WTC11 (cell line): ENCODE measurements at regions not wholly inside any gene's neighbourhood (a gene's known extent, or its start where the extent isn't known, plus 50 kb on each side); places are given as distances from the start of the nearest gene placed in this dataset.

Experiments
- ESRRA ChIP-seq: sonication (generic); formaldehyde crosslinking; IDR thresholded peaks from 2 replicates; pipeline ENCODE4 v1.8.1; 2022; ENCODE audit warnings: mild to moderate bottlenecking, missing genetic modification reagents, borderline replicate concordance
- TEAD4 ChIP-seq: sonication (generic); formaldehyde crosslinking; IDR thresholded peaks from 2 replicates; pipeline ENCODE4 v1.8.0; 2022; ENCODE audit warnings: mild to moderate bottlenecking, missing genetic modification reagents
- ZNF263 ChIP-seq: sonication (generic); formaldehyde crosslinking; IDR thresholded peaks from 2 replicates; pipeline ENCODE4 v1.8.1; 2022; ENCODE audit warnings: low read depth, mild to moderate bottlenecking, moderate library complexity, missing genetic modification reagents
- TF ChIP-seq, protein P1 (sequence below): sonication (generic); formaldehyde crosslinking; IDR thresholded peaks from 2 replicates; pipeline ENCODE4 v1.8.0; 2023; ENCODE audit warnings: missing genetic modification reagents, mild to moderate bottlenecking, borderline replicate concordance
- TF ChIP-seq, protein P2 (sequence below): sonication (generic); formaldehyde crosslinking; IDR thresholded peaks from 2 replicates; pipeline ENCODE4 v1.8.1; 2022; ENCODE audit warnings: low read depth, missing genetic modification reagents, borderline replicate concordance
- TF ChIP-seq, protein P3 (sequence below): sonication (generic); formaldehyde crosslinking; IDR thresholded peaks from 2 replicates; pipeline ENCODE4 v1.8.1; 2023; ENCODE audit warnings: mild to moderate bottlenecking, missing genetic modification reagents, moderate library complexity
- TF ChIP-seq, protein P4 (sequence below): fragments of 200-600 bp; IDR thresholded peaks from 2 replicates; pipeline ENCODE4 v1.8.0; 2022; ENCODE audit warnings: antibody characterized with exemption
- TF ChIP-seq, protein P5 (sequence below): sonication (generic); formaldehyde crosslinking; IDR thresholded peaks from 2 replicates; pipeline ENCODE4 v1.8.1; 2022; ENCODE audit warnings: low read depth, mild to moderate bottlenecking, moderate library complexity, missing genetic modification reagents, borderline replicate concordance
- TF ChIP-seq, protein P6 (sequence below): sonication (generic); formaldehyde crosslinking; IDR thresholded peaks from 2 replicates; pipeline ENCODE4 v1.8.0; 2023; ENCODE audit warnings: missing genetic modification reagents

DNA sequence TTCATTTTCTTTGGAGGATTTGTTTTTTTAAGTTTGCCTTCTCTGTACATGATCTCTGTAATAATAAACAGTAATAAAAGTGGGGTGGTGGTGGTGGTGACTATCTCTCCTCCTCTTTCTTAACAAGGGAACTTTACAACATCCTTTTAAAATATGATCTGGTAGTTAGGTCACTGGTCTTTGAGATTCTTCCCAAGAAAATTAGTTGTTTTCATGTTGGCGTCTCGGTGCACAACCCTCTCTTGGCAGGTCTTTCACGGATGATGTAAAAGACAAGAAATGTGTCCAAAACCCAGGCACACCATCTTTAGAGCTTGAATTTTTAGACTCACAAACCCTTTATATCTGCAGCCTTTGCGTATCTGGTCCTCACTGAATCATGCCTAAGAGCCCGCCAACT is 488.5 kb upstream of the TBX3 start:
- TF ChIP-seq, protein P1, sequence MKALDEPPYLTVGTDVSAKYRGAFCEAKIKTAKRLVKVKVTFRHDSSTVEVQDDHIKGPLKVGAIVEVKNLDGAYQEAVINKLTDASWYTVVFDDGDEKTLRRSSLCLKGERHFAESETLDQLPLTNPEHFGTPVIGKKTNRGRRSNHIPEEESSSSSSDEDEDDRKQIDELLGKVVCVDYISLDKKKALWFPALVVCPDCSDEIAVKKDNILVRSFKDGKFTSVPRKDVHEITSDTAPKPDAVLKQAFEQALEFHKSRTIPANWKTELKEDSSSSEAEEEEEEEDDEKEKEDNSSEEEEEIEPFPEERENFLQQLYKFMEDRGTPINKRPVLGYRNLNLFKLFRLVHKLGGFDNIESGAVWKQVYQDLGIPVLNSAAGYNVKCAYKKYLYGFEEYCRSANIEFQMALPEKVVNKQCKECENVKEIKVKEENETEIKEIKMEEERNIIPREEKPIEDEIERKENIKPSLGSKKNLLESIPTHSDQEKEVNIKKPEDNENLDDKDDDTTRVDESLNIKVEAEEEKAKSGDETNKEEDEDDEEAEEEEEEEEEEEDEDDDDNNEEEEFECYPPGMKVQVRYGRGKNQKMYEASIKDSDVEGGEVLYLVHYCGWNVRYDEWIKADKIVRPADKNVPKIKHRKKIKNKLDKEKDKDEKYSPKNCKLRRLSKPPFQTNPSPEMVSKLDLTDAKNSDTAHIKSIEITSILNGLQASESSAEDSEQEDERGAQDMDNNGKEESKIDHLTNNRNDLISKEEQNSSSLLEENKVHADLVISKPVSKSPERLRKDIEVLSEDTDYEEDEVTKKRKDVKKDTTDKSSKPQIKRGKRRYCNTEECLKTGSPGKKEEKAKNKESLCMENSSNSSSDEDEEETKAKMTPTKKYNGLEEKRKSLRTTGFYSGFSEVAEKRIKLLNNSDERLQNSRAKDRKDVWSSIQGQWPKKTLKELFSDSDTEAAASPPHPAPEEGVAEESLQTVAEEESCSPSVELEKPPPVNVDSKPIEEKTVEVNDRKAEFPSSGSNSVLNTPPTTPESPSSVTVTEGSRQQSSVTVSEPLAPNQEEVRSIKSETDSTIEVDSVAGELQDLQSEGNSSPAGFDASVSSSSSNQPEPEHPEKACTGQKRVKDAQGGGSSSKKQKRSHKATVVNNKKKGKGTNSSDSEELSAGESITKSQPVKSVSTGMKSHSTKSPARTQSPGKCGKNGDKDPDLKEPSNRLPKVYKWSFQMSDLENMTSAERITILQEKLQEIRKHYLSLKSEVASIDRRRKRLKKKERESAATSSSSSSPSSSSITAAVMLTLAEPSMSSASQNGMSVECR (CRISPR knock-in tag), result no peak
- TF ChIP-seq, protein P2, sequence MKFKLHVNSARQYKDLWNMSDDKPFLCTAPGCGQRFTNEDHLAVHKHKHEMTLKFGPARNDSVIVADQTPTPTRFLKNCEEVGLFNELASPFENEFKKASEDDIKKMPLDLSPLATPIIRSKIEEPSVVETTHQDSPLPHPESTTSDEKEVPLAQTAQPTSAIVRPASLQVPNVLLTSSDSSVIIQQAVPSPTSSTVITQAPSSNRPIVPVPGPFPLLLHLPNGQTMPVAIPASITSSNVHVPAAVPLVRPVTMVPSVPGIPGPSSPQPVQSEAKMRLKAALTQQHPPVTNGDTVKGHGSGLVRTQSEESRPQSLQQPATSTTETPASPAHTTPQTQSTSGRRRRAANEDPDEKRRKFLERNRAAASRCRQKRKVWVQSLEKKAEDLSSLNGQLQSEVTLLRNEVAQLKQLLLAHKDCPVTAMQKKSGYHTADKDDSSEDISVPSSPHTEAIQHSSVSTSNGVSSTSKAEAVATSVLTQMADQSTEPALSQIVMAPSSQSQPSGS (CRISPR knock-in tag), result no peak
- TF ChIP-seq, protein P3, sequence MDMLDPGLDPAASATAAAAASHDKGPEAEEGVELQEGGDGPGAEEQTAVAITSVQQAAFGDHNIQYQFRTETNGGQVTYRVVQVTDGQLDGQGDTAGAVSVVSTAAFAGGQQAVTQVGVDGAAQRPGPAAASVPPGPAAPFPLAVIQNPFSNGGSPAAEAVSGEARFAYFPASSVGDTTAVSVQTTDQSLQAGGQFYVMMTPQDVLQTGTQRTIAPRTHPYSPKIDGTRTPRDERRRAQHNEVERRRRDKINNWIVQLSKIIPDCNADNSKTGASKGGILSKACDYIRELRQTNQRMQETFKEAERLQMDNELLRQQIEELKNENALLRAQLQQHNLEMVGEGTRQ, result no peak
- TF ChIP-seq, protein P4, sequence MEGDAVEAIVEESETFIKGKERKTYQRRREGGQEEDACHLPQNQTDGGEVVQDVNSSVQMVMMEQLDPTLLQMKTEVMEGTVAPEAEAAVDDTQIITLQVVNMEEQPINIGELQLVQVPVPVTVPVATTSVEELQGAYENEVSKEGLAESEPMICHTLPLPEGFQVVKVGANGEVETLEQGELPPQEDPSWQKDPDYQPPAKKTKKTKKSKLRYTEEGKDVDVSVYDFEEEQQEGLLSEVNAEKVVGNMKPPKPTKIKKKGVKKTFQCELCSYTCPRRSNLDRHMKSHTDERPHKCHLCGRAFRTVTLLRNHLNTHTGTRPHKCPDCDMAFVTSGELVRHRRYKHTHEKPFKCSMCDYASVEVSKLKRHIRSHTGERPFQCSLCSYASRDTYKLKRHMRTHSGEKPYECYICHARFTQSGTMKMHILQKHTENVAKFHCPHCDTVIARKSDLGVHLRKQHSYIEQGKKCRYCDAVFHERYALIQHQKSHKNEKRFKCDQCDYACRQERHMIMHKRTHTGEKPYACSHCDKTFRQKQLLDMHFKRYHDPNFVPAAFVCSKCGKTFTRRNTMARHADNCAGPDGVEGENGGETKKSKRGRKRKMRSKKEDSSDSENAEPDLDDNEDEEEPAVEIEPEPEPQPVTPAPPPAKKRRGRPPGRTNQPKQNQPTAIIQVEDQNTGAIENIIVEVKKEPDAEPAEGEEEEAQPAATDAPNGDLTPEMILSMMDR, result no peak
- TF ChIP-seq ESRRA (no peak), TEAD4 (CRISPR knock-in tag) (no peak), ZNF263 (CRISPR knock-in tag) (no peak)
- TF ChIP-seq, protein P5, sequence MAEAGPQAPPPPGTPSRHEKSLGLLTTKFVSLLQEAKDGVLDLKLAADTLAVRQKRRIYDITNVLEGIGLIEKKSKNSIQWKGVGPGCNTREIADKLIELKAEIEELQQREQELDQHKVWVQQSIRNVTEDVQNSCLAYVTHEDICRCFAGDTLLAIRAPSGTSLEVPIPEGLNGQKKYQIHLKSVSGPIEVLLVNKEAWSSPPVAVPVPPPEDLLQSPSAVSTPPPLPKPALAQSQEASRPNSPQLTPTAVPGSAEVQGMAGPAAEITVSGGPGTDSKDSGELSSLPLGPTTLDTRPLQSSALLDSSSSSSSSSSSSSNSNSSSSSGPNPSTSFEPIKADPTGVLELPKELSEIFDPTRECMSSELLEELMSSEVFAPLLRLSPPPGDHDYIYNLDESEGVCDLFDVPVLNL (CRISPR knock-in tag), result no peak
- TF ChIP-seq, protein P6, sequence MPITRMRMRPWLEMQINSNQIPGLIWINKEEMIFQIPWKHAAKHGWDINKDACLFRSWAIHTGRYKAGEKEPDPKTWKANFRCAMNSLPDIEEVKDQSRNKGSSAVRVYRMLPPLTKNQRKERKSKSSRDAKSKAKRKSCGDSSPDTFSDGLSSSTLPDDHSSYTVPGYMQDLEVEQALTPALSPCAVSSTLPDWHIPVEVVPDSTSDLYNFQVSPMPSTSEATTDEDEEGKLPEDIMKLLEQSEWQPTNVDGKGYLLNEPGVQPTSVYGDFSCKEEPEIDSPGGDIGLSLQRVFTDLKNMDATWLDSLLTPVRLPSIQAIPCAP, result no peak
